HG02642 (cell line): ENCODE measurements at regions not wholly inside any gene's neighbourhood (a gene's known extent, or its start where the extent isn't known, plus 50 kb on each side); places are given as distances from the start of the nearest gene placed in this dataset.

Experiments
- ATAC-seq: cut with Tn5 transposase; IDR thresholded peaks from one replicate; pipeline ENCODE4 v1.9.1; 2021; ENCODE audit warnings: mild to moderate bottlenecking; ENCODE audit not compliant: unreplicated experiment, poor library complexity

GRCh38 chr2:191738003-191738402 lies 60.1 kb downstream of the NABP1 start:
- no peak for ATAC-seq

GRCh38 chr2:191738667-191739066 lies 60.7 kb downstream of the NABP1 start:
- ATAC-seq: no peak

GRCh38 chr2:191739194-191739593 lies 61.3 kb downstream of the NABP1 start:
- ATAC-seq: no peak

DNA sequence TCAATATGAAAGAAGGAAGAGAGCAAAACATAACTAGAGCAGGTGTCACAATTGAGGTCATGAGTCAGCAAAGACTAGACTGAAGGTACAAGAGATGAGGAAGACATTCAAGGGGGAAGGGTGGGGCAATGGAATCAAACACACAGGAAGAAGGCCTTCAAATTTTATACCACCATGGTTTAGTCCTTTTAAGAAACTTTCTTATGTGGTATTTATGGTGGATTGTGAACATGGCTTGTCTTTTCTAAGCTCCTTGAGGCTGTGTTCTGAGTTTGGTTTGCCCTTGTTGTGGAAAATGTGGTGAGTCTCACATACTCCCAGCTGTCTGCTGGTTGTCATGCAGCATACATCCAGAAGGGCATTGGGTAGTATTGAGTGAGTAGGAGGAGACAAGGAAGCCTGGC lies 62.1 kb downstream of the NABP1 start:
- peak; percentile 95 for ATAC-seq

DNA sequence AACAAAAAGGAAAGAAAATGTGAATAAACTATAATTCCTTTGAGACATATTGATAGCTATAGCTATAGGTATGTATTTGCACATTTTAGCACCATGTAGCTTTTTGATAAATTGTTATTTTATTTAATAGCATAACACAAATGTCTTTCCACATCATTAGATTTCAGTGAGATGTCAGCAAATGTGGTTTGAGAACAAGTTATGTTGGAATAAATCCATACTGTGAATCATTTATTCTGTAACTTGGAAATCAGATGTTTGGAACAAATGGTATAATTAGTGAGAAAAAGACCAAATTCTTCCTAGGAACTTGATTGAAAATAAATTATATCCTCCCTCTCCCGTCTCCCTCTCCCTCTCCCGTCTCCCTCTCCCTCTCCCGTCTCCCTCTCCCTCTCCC lies 62.8 kb downstream of the NABP1 start:
- ATAC-seq: no peak

DNA sequence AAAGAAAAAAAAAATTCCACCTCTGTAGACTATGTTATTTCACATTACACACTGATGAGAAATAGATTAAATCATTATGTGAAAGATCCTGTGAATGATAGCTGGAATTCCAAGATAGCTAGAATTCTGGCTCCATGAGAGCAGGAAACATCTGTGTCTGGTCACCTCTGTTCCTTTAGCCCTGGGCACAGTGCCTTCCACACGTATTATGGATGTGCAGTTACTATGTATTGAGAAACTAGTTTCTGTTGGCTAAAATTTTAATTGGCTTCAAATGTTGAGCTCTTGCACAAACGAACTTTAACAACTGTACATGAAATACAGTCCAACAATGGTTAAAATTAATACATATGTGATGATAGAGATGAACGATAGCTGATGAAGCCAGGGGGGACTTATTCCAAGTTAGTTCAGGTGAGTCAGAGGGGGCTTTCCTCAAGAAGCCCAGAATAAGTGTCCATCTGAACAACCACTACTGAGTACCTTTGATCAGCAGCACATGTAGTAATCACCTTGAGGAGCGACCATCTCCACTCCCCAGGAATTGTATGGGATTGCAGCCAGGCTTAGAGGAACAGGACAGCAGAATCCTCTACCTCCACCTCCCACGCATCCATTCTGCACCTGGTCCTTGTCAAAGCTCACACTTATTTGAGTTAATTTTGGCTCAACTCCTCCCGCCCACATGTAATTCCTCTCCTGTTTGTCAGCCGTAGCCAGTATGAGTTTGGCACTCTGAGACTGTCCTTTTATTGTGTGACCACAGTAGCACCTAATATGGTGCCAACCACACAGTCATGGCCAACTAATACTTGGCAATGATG lies 68.6 kb downstream of the NABP1 start:
- ATAC-seq: no peak

DNA sequence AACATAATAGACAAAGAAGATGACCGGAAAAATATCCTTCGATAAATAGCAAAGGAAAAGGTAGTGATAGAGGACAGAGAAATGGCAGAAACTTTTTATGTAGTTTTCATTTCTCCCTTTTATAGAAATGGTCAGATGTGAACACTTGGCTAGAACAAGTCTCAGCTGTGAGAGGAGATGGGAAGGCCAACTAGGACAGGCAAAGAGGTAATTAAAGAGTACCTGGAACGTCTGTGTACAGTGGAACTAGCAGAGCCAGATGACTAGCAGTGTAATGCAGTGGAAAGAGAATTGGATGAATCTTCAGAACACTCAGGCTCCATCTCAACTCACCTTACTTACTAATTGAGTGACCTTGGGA lies 69.2 kb downstream of the NABP1 start:
- ATAC-seq: no peak

GRCh38 chr2:191748059-191748461 lies 70.1 kb downstream of the NABP1 start:
- ATAC-seq: peak; percentile 35

DNA sequence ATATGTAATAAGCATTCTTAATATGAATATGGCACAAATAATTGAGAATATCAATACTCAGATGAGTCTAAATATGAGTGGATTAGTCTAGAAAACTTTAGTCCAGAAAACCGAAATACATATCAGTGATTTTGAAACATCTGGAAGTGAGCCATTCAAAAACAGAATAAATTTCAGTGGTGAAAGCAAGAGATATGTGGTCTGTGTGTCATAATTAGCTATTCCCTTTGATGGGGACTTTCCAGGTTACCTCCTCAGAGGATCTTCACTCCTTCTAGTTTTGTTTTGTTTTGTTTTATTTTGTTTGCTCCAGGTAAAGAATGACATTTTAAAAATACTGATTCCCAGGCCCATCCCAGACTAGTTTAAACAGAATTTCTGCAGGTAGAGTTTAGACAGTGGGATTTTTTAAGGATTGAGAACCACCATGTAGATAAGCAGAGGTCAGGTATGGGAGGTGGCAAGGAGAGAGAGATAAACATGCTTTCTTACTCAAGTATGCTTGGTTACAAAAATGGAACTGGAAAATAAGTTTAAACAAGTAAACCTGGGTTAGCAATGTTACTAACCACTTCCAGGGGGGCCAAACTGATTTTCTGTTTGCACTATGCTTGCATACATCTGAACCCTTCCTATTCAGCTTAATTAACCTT lies 70.7 kb downstream of the NABP1 start:
- peak; percentile 87 for ATAC-seq

DNA sequence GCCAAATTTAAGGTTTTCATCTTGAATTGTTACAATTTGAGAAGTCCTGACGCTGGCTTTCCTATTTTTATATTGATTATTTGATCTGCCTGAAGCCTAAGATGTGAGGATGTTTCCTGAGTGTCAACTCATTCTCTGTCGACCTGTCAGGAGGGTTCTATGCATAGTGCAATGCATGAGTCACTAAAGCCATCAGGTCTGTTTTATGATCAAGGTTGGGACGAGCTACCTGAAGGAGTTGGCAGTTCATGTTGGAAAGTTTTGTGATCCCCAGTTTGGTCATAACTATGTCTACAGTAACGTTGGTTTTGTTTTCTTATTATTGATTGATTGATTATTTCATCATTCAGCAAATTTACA lies 71.2 kb downstream of the NABP1 start:
- no peak for ATAC-seq

GRCh38 chr2:191754103-191754502 lies 76.2 kb downstream of the NABP1 start:
- no peak for ATAC-seq

GRCh38 chr2:191756761-191757160 lies 78.8 kb downstream of the NABP1 start:
- ATAC-seq: no peak

GRCh38 chr2:191757208-191757607 lies 79.3 kb downstream of the NABP1 start:
- ATAC-seq: no peak

DNA sequence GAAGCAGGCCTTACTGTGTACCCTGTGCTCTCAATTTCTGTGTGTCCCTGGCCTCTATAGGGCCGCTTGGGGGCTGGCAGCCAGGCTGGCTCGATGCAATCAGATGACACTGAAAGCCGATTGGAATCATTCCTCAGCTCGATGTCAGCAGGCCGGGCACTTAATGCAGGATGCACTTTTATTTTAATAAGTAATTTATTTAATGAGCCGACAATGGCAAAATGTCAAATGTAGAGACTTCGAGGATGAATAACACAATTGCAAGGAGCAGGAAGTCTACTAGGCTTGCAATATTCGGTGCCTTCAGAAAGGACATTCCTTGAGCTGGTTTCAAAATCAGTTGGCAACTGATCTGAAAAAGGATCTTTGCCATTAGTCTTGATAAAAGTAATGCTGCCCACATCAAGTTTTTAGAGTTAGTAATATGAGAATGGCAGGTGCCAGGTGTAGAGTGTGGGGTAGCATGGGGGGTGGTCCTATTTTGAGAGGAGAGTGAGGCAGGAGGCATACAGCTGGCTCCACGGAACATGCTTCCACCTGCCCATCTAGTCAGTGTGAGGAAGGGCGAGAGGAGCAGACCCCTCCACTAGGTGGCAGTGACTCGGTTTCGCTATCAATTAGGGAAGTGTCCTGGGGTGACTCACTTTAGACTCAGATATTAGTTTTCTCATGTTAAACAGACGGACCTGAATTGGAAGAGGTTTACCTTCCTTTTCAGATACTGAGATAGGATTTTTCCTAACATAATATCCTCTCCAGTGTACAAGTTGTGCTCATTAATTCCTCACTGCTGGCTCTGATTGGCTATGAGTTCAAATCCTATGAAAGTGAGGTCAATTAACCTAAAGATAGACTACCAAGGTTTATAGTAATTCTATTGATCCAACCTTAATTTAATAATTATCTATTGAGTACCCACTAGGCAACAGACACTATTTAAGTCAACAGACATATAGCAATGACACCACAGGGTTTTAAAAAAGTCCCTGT lies 80.9 kb downstream of the NABP1 start:
- ATAC-seq: peak; percentile 100

GRCh38 chr2:191759680-191760079 lies 81.7 kb downstream of the NABP1 start:
- no peak for ATAC-seq

- no peak for ATAC-seq
Observed at GRCh38 chr2:191760655-191761262, 82.8 kb downstream of the NABP1 start.

DNA sequence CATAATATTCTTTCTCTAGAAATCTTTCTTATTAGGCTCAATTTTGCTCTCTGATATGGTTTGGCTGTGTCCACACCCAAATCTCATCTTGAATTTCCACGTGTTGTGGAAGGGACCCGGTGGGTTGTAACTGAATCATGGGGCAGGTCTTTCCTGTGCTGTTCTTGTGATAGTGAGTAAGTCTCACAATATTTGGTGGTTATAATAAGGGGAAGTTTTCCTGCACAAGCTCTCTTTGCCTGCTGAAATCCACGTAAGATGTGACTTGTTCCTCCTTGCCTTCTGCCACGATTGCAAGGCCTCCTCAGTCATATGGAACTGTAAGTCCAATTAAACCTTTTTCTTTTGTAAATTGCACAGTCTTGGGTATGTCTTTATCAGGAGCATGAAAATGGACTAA lies 73.8 kb downstream of the CAVIN2 start:
- no peak for ATAC-seq

GRCh38 chr2:191777351-191777750 lies 69.5 kb downstream of the CAVIN2 start:
- ATAC-seq: no peak

DNA sequence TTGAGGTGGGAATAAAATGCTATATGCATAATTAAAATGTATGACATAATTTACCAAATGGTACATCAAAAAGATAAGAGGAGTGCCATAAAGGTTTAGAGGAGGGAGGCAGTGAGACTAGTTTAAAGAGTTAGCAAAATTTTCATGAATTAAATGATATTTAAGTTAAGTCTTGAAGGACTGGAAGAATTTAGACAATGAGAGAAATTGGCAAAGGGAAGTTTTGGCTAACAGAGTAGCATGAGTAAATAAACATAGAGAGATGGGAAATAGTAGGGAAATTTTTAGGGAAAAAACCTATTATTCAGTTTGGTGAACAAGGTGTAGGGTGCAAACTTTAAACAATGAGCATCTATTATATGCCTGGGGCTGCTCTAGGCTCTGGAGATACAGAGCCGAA lies 68.8 kb downstream of the CAVIN2 start:
- ATAC-seq: no peak

DNA sequence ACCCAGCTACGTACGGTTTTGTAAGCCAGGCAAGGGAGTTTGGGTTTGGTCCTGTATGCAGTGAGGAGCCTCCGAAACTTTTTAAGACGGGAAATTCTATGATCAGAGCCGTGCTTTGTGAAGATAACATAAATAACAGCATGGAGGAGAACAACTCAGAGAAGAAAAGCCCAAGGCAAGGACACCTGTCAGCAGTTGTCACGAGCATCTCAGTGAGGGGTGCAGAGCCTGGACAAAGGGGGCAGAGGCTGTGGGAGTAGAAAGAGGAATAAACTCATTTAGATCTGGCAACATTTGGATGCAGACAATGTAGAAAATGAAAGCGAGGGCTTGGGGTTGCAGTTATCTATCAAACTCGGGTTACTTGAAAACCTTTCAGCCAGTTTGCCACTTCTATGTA lies 64.5 kb downstream of the CAVIN2 start:
- no peak for ATAC-seq
